ENCODE measurements at regions not wholly inside any gene's neighbourhood (a gene's known extent, or its start where the extent isn't known, plus 50 kb on each side); places are given as distances from the start of the nearest gene placed in this dataset.

DNA sequence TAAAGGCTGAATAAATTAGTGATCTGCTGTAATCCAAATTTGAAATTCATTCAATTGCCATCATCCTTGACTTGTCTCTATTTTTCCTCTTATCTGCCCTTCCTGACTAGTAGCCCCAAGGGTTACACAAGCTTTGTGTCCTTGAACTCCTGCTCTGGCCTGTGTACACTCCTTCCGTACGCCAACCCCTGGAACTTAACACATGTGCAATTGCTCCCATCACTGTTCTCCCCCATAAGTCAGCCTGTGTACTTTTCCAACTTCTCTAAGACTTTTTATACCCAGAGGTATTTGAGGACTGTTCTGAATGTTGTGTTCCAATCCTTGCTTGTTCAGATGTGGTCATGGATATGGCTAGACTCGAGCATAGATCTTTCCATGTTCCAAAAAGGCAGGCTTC is 171.1 kb upstream of the G2E3 start:
- no peak overlapping the region for H3K4me3 ChIP-seq
- ATAC-seq (no peak), DNase-seq (no peak)
- intact Hi-C loops (cut with DNase I), result no loop called here
- no peak overlapping the region for H3K27ac ChIP-seq
- TF ChIP-seq, protein P1, sequence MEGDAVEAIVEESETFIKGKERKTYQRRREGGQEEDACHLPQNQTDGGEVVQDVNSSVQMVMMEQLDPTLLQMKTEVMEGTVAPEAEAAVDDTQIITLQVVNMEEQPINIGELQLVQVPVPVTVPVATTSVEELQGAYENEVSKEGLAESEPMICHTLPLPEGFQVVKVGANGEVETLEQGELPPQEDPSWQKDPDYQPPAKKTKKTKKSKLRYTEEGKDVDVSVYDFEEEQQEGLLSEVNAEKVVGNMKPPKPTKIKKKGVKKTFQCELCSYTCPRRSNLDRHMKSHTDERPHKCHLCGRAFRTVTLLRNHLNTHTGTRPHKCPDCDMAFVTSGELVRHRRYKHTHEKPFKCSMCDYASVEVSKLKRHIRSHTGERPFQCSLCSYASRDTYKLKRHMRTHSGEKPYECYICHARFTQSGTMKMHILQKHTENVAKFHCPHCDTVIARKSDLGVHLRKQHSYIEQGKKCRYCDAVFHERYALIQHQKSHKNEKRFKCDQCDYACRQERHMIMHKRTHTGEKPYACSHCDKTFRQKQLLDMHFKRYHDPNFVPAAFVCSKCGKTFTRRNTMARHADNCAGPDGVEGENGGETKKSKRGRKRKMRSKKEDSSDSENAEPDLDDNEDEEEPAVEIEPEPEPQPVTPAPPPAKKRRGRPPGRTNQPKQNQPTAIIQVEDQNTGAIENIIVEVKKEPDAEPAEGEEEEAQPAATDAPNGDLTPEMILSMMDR (IDR thresholded peaks at IDR 0.05), result no peak
- no peaks in the 10 kb centered on the region for H3K9me3 ChIP-seq
- H3K36me3 ChIP-seq, result no peaks in the 10 kb centered on the region
- no peaks in the 10 kb centered on the region for H3K27me3 ChIP-seq
- H3K4me1 ChIP-seq, result no peaks in the 10 kb centered on the region

DNA sequence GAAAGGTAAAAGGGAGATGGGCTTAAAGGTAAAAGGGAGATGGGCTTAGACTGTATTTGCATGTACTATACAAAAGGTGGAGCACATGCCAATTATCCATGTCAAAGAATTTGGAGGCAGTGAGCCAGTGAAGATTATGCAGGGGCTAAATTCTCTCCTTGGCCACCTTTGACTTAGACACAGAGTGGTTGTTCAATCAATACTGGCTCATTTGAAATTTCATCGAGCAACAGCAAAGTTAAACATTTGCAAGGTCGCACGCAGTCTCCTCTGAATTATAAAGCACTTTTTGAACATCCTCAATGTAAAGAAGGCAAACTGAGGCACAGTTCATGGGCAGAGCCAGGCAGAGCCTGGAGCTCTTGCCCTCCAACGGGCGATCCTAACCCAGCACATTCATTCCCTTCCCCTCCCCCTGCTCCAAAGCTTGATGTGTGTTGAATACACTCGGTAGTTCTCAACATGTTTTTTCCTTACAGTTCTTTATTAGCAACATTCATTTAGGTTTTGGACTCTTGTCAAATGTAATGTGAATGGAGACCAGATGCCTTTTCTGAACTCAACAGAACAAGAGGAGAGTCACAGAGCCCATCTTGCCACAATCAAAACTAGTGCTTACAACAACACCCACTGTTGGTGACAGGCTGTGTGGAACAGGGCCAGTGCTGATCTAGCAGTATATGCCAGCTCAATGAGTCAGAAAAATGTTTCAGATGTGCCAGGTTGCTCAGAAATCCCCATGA is 169.7 kb upstream of the G2E3 start:
- TF ChIP-seq, protein P1 (IDR thresholded peaks at IDR 0.05), result no peak

DNA sequence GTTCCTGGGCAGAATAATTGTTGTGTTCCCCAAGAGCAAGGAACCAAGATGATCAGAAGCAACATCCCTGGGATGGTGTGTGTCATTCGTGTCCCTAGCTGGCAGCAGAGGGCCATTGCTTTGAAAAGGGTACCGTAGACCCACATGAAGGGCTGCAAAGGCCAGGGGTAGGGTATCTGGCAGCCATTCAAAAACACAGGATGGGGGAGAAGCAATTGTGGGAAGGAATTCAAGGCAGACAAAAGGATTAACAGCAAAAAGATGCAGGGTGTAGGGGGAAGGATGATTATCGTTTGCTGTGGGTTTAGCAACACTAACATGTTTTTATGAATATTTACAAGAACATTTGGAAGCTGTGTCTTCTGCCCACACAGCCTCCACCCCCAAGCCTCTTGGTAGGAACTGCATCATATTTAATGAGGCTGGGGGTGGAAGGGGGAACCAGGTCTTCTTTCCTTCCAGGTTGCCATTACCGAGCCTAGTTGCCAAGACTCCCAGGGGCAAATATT is 169.0 kb upstream of the G2E3 start:
- intact Hi-C loops (cut with DNase I), result no loop called here
- no peak for ATAC-seq
- no peak overlapping the region for H3K27ac ChIP-seq

More for the DNA sequence above, 169.7 kb upstream of the G2E3 start:
- Histone ChIP-seq H3K27me3 (no peaks in the 10 kb centered on the region), H3K9me3 (no peaks in the 10 kb centered on the region), H3K27ac (no peak overlapping the region), H3K4me3 (no peak overlapping the region), H3K36me3 (no peaks in the 10 kb centered on the region), H3K4me1 (no peaks in the 10 kb centered on the region)
- intact Hi-C loops (cut with DNase I), result no loop called here
- no peak for ATAC-seq
- DNase-seq, result no peak

DNA sequence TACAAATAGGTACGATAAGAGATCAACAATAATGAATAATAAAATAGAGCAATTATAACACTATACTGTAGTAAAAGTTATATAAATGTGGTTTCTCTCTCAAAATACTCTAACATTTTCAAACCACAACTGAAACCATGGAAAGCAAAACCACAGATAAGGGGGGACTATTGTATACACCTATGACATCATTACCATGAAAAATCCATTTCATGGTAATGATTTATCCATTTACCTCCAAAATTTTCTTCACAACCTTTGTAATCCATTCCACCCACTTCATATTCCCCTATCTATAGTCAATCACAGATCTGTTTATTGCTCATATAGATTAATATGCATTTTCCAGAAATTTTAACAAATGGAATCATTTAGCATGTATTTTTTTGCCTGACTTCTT is 163.9 kb upstream of the G2E3 start:
- no peak overlapping the region for H3K27ac ChIP-seq

More for the DNA sequence above, 169.0 kb upstream of the G2E3 start:
- Histone ChIP-seq H3K4me1 (no peaks in the 10 kb centered on the region), H3K36me3 (no peaks in the 10 kb centered on the region), H3K9me3 (no peaks in the 10 kb centered on the region), H3K27me3 (no peaks in the 10 kb centered on the region), H3K4me3 (no peak overlapping the region)
- TF ChIP-seq, protein P1 (IDR thresholded peaks at IDR 0.05), result no peak
- DNase-seq, result no peak

DNA sequence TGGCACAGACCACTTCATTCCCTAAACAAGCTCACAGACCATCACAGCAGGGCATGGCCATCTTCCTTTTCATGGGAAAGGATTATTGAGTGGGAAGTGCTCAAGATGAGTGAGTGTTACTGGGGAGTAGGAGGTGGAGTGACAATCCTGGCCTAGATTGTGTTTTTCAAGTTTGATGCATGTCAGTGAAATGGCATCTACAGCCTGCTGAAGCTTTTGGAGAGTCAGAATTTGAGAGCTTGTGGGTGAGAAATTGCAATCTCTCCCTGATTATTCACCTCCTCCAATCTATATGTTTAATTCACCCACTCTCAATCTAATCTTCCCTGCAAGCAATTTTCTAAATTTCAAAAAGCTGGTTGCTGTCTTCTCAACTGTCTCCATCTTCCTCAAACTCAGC is 156.1 kb upstream of the G2E3 start:
- H3K36me3 ChIP-seq, result no peaks in the 10 kb centered on the region
- no peaks in the 10 kb centered on the region for H3K4me1 ChIP-seq
- H3K9me3 ChIP-seq, result no peaks in the 10 kb centered on the region
- no peak for ATAC-seq
- no peak for DNase-seq
- H3K27me3 ChIP-seq, result no peaks in the 10 kb centered on the region
- TF ChIP-seq, protein P1 (IDR thresholded peaks at IDR 0.05), result no peak
- intact Hi-C loops (cut with DNase I), result no loop called here
- no peak overlapping the region for H3K4me3 ChIP-seq
- H3K27ac ChIP-seq, result no peak overlapping the region

More for the DNA sequence above, 163.9 kb upstream of the G2E3 start:
- TF ChIP-seq, protein P1 (IDR thresholded peaks at IDR 0.05), result no peak
- Histone ChIP-seq H3K4me1 (no peaks in the 10 kb centered on the region), H3K36me3 (no peaks in the 10 kb centered on the region), H3K9me3 (no peaks in the 10 kb centered on the region), H3K27me3 (no peaks in the 10 kb centered on the region), H3K4me3 (no peak overlapping the region)
- intact Hi-C loops (cut with DNase I), result no loop called here
- no peak for ATAC-seq
- DNase-seq, result no peak
